ENCODE measurements at regions not wholly inside any gene's neighbourhood (a gene's known extent, or its start where the extent isn't known, plus 50 kb on each side); places are given as distances from the start of the nearest gene placed in this dataset.

DNA sequence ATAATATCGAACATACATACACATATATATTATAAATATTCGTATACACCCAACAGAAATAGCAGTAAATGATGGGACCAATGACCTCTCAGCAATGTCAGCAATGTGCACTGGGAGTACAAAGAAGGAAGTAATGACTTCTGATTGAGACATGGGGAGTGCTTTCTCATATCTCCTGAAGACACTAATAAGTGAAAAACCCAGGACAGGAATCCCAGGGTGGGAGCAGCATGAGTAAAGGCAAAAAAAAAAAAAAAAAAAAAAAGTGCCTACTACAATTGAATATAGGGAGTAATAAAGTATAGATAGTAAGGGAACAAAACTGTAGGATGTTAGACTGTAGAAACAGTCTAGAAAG is 491.3 kb downstream of the IRS1 start:
- DNase-seq (ENCODE audit: low read depth), result no peak
- Histone ChIP-seq H3K27me3 (ENCODE audit: control insufficient read depth, insufficient read depth, low read length) (no peaks in the 10 kb centered on the region), H3K4me3 (ENCODE audit: low read depth, low read length) (no peak overlapping the region), H3K36me3 (ENCODE audit: control insufficient read depth, insufficient read depth, low read length) (no peaks in the 10 kb centered on the region)
- TF ChIP-seq, protein P1, sequence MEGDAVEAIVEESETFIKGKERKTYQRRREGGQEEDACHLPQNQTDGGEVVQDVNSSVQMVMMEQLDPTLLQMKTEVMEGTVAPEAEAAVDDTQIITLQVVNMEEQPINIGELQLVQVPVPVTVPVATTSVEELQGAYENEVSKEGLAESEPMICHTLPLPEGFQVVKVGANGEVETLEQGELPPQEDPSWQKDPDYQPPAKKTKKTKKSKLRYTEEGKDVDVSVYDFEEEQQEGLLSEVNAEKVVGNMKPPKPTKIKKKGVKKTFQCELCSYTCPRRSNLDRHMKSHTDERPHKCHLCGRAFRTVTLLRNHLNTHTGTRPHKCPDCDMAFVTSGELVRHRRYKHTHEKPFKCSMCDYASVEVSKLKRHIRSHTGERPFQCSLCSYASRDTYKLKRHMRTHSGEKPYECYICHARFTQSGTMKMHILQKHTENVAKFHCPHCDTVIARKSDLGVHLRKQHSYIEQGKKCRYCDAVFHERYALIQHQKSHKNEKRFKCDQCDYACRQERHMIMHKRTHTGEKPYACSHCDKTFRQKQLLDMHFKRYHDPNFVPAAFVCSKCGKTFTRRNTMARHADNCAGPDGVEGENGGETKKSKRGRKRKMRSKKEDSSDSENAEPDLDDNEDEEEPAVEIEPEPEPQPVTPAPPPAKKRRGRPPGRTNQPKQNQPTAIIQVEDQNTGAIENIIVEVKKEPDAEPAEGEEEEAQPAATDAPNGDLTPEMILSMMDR (IDR thresholded peaks at IDR 0.05; ENCODE audit: insufficient read depth, low read length, poor library complexity, severe bottlenecking), result no peak

DNA sequence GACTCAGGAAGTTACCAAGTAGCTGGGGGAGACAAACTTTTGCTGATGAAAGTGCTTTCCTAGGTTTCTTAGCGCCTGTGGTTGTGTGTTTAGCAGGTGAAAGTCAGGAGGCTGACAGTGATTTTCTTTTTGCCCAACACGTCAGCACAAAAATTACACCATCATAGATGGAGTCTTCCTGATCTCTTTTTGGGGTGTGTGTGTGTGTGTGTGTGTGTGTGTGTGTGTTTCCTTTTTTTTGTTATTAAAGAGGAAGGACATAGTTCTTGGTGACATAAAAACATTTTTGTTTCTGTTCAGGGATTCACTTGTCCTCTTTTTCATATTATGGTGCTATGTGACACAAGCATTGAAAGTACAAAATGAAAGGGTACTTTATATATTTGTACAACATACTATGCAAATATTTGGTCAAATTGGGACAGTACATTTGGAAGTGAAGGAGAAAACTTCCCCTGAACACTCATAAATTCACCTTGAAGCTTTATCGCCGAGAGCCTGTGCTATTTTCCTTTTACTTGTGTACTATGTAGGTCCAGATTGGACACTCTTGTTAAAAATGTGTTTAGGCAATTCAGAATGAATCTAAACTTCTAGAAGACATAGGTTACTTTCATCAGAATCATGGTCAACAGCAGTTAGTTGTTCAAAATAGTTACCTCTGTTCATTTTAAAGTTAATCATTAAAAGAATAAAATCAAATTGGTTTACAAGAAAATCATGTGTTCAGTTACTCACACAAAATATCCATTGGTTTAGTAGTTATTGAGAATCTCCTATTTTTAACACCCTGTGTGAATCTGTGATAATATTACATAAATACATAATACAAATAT is 491.9 kb downstream of the IRS1 start:
- no peak for DNase-seq (ENCODE audit: low read depth)
- TF ChIP-seq, protein P1 (IDR thresholded peaks at IDR 0.05; ENCODE audit: insufficient read depth, low read length, poor library complexity, severe bottlenecking), result no peak
- no peaks in the 10 kb centered on the region for H3K27me3 ChIP-seq (ENCODE audit: control insufficient read depth, insufficient read depth, low read length)
- no peak overlapping the region for H3K4me3 ChIP-seq (ENCODE audit: low read depth, low read length)
- no peaks in the 10 kb centered on the region for H3K36me3 ChIP-seq (ENCODE audit: control insufficient read depth, insufficient read depth, low read length)

DNA sequence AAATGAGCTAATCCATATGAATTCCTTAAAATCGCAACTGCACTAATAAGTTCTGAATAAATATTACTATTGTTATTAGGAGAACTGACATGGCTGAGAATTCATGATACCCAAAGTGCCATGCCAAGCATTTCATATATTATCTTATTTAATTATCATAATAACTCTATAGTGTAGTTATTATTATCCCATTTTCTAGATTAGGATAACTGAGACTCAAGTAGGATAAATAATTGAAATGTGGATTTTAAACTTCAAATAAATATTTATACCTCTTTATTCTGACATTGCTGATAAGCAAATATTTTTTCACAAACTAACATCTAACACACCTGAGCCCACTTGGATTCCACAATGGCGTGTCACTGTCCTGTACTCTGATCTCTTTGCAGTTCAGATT is 492.7 kb downstream of the IRS1 start:
- no peak overlapping the region for H3K4me3 ChIP-seq (ENCODE audit: low read depth, low read length)
- TF ChIP-seq, protein P1 (IDR thresholded peaks at IDR 0.05; ENCODE audit: insufficient read depth, low read length, poor library complexity, severe bottlenecking), result no peak
- H3K36me3 ChIP-seq (ENCODE audit: control insufficient read depth, insufficient read depth, low read length), result no peaks in the 10 kb centered on the region
- no peaks in the 10 kb centered on the region for H3K27me3 ChIP-seq (ENCODE audit: control insufficient read depth, insufficient read depth, low read length)
- no peak for DNase-seq (ENCODE audit: low read depth)

DNA sequence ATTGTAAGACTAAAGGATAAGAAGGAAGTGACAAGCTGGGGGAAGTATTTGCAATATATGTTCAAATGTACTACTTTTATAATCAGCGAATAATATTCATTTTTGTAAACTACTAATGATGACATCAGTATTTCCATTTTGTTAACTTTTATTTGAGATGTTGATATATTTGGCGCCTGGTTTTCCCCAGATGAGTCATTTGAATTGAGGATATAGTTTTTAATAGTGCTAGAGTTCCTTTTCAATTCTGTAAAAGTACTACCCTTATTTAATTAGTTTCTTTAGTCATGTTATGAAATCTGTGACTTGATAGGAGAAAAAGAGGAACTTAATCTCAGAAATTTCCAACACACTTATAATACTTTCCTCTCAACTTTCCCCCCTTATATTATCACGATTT is 495.3 kb downstream of the IRS1 start:
- no peak for DNase-seq (ENCODE audit: low read depth)
- TF ChIP-seq, protein P1 (IDR thresholded peaks at IDR 0.05; ENCODE audit: insufficient read depth, low read length, poor library complexity, severe bottlenecking), result no peak
- Histone ChIP-seq H3K4me3 (ENCODE audit: low read depth, low read length) (no peak overlapping the region), H3K36me3 (ENCODE audit: control insufficient read depth, insufficient read depth, low read length) (no peaks in the 10 kb centered on the region), H3K27me3 (ENCODE audit: control insufficient read depth, insufficient read depth, low read length) (no peaks in the 10 kb centered on the region)

DNA sequence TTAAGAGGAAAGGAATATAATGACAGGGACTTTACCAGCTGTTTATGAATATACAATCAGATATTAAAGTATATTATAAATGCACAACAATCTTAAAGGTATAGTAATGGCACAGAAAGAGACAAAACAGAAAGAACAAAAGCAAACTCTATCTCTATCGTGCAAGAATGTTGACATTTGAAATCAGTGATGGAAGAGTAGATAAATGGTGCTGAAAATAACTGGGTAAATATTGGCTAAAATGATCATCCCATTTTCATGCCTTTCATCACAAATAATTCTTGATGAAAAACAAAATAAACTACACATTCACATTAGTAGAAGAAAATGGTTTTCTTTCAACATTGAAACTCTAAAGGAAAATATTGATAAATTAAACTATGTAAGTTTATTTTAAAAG is 495.9 kb downstream of the IRS1 start:
- H3K36me3 ChIP-seq (ENCODE audit: control insufficient read depth, insufficient read depth, low read length), result no peaks in the 10 kb centered on the region
- H3K4me3 ChIP-seq (ENCODE audit: low read depth, low read length), result no peak overlapping the region
- no peak for DNase-seq (ENCODE audit: low read depth)
- TF ChIP-seq, protein P1 (IDR thresholded peaks at IDR 0.05; ENCODE audit: insufficient read depth, low read length, poor library complexity, severe bottlenecking), result no peak
- no peaks in the 10 kb centered on the region for H3K27me3 ChIP-seq (ENCODE audit: control insufficient read depth, insufficient read depth, low read length)

Data from kidney epithelial cell (primary cell).